HEK293 (cell line): ENCODE measurements at regions not wholly inside any gene's neighbourhood (a gene's known extent, or its start where the extent isn't known, plus 50 kb on each side); places are given as distances from the start of the nearest gene placed in this dataset.

ENCODE experiments used
- CTCF ChIA-PET: fragments of 350-600 bp; formaldehyde crosslinking; extraction: SDS; loops from one replicate; lab custom pipeline; 2021; ENCODE audit warnings: antibody characterized with exemption; lab: Yijun Ruan, JAX
- POLR2A ChIA-PET: fragments of 300-600 bp; formaldehyde crosslinking; extraction: SDS; loops from one replicate; lab custom pipeline; 2020; ENCODE audit warnings: antibody characterized with exemption, inconsistent platforms; lab: Yijun Ruan, JAX
- H3K27ac ChIP-seq: fragments of 200-500 bp; sonication (Bioruptor generic); 2 replicates; pipeline ENCODE4 v1.5.1; 2014; ENCODE audit warnings: low read depth, low read length, control low read depth, inconsistent platforms; ENCODE audit errors: extremely low read depth
- H3K36me3 ChIP-seq, 2 experiments: fragments of 200-500 bp in 1 of 2; sonication (Bioruptor generic) in 1 of 2; 1 replicate in 1 of 2; 2 replicates in 1 of 2; pipeline ENCODE4 v1.5.1; 2014 to 2017; ENCODE audit warnings: inconsistent platforms in 2 of 2, low read length in 2 of 2; ENCODE audit not compliant: control insufficient read depth in 2 of 2, insufficient read depth in 1 of 2
- H3K4me1 ChIP-seq: fragments of 200-500 bp; sonication (Bioruptor generic); 2 replicates; pipeline ENCODE4 v1.5.1; 2014; ENCODE audit warnings: mild to moderate bottlenecking, low read length, inconsistent platforms; ENCODE audit not compliant: control insufficient read depth, insufficient read depth
- H3K4me3 ChIP-seq: 2 replicates; pipeline ENCODE4 v1.5.1; 2011; ENCODE audit warnings: low read depth, mild to moderate bottlenecking, control low read depth, low read length, moderate library complexity
- H3K9me3 ChIP-seq: fragments of 200-500 bp; sonication (Bioruptor generic); 2 replicates; pipeline ENCODE4 v1.5.1; 2014; ENCODE audit warnings: low read depth, low read length, inconsistent platforms; ENCODE audit not compliant: control insufficient read depth, insufficient read depth
- HOXC10 ChIP-seq: sonication (generic); formaldehyde crosslinking; IDR thresholded peaks from 2 replicates; pipeline ENCODE4 v1.8.1; 2023; ENCODE audit warnings: mild to moderate bottlenecking, missing genetic modification reagents
- PRDM2 ChIP-seq: fragments of 450-650 bp; formaldehyde crosslinking; IDR thresholded peaks from 2 replicates; pipeline ENCODE4 v1.5.1; 2016; ENCODE audit warnings: missing biosample characterization, missing genetic modification characterization, borderline replicate concordance
- SALL2 ChIP-seq: fragments of 450-650 bp; formaldehyde crosslinking; IDR thresholded peaks from 2 replicates; pipeline ENCODE4 v1.5.0; 2017; ENCODE audit warnings: missing biosample characterization, mild to moderate bottlenecking, missing genetic modification characterization, borderline replicate concordance
- ZFHX2 ChIP-seq: fragments of 450-650 bp; formaldehyde crosslinking; conservative IDR thresholded peaks from 2 replicates; pipeline ENCODE4 v1.5.1; 2016; ENCODE audit warnings: missing biosample characterization, missing genetic modification characterization
- ZNF223 ChIP-seq: fragments of 450-650 bp; formaldehyde crosslinking; IDR thresholded peaks from 2 replicates; pipeline ENCODE4 v1.5.1; 2016; ENCODE audit warnings: missing biosample characterization, missing genetic modification characterization
- ZNF274 ChIP-seq, 2 experiments: fragments of 200-500 bp in 1 of 2; fragments of 450-650 bp in 1 of 2; sonication (Bioruptor generic) in 1 of 2; formaldehyde crosslinking in 1 of 2; IDR thresholded peaks; 2 replicates each; pipeline versions ENCODE4 v1.5.1 to v1.6.1; 2014 to 2016; ENCODE audit warnings: borderline replicate concordance in 1 of 2, inconsistent platforms in 1 of 2, low read length in 1 of 2, missing biosample characterization in 1 of 2, missing genetic modification characterization in 1 of 2
- ZNF280C ChIP-seq: fragments of 450-650 bp; formaldehyde crosslinking; IDR thresholded peaks from 2 replicates; pipeline ENCODE4 v1.5.1; 2016; ENCODE audit warnings: missing biosample characterization, missing genetic modification characterization
- ZNF549 ChIP-seq: fragments of 450-650 bp; IDR thresholded peaks from 2 replicates; pipeline ENCODE4 v1.5.1; 2018; ENCODE audit warnings: missing biosample characterization, missing genetic modification characterization, mild to moderate bottlenecking, inconsistent platforms, moderate library complexity
- ZNF596 ChIP-seq: fragments of 450-650 bp; IDR thresholded peaks from 2 replicates; pipeline ENCODE4 v1.5.0; 2018; ENCODE audit warnings: missing biosample characterization, mild to moderate bottlenecking, missing genetic modification characterization, moderate library complexity
- ZNF701 ChIP-seq: fragments of 450-650 bp; formaldehyde crosslinking; IDR thresholded peaks from 2 replicates; pipeline ENCODE4 v1.5.1; 2016; ENCODE audit warnings: missing biosample characterization, missing genetic modification characterization
- TF ChIP-seq, protein P1 (sequence below): fragments of 450-650 bp; formaldehyde crosslinking; IDR thresholded peaks from 2 replicates; pipeline ENCODE4 v1.5.1; 2016; ENCODE audit warnings: missing biosample characterization, missing genetic modification characterization
- TF ChIP-seq, protein P2 (sequence below): fragments of 450-650 bp; formaldehyde crosslinking; IDR thresholded peaks from 2 replicates; pipeline ENCODE4 v1.5.1; 2016; ENCODE audit warnings: missing biosample characterization, missing genetic modification characterization

- TF ChIP-seq ZNF280C (tag by site-specific recombination) (no peak), PRDM2 (tag by site-specific recombination) (no peak)
- TF ChIP-seq, all 188 proteins: peak for 0
These were observed 236.6 kb downstream of the SS18 start (continued) for GRCh38 chr18:25853691-25854433.

GRCh38 chr18:25843791-25844190 is 246.6 kb downstream of the SS18 start:
- TF ChIP-seq ZNF596 (tag by site-specific recombination) (no peak), ZNF701 (tag by site-specific recombination) (no peak), ZFHX2 (no peak), ZNF274 (IDR thresholded peaks at IDR 0.05; ENCODE audit: low read length) (no peak), ZNF274 (tag by site-specific recombination; IDR thresholded peaks at IDR 0.05; ENCODE audit: borderline replicate concordance) (no peak), ZNF549 (tag by site-specific recombination) (no peak), SALL2 (tag by site-specific recombination) (no peak), HOXC10 (CRISPR knock-in tag) (no peak), ZNF223 (tag by site-specific recombination) (no peak)
- TF ChIP-seq, protein P1, sequence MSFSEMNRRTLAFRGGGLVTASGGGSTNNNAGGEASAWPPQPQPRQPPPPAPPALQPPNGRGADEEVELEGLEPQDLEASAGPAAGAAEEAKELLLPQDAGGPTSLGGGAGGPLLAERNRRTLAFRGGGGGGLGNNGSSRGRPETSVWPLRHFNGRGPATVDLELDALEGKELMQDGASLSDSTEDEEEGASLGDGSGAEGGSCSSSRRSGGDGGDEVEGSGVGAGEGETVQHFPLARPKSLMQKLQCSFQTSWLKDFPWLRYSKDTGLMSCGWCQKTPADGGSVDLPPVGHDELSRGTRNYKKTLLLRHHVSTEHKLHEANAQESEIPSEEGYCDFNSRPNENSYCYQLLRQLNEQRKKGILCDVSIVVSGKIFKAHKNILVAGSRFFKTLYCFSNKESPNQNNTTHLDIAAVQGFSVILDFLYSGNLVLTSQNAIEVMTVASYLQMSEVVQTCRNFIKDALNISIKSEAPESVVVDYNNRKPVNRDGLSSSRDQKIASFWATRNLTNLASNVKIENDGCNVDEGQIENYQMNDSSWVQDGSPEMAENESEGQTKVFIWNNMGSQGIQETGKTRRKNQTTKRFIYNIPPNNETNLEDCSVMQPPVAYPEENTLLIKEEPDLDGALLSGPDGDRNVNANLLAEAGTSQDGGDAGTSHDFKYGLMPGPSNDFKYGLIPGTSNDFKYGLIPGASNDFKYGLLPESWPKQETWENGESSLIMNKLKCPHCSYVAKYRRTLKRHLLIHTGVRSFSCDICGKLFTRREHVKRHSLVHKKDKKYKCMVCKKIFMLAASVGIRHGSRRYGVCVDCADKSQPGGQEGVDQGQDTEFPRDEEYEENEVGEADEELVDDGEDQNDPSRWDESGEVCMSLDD (tag by site-specific recombination), result no peak
- TF ChIP-seq, protein P2, sequence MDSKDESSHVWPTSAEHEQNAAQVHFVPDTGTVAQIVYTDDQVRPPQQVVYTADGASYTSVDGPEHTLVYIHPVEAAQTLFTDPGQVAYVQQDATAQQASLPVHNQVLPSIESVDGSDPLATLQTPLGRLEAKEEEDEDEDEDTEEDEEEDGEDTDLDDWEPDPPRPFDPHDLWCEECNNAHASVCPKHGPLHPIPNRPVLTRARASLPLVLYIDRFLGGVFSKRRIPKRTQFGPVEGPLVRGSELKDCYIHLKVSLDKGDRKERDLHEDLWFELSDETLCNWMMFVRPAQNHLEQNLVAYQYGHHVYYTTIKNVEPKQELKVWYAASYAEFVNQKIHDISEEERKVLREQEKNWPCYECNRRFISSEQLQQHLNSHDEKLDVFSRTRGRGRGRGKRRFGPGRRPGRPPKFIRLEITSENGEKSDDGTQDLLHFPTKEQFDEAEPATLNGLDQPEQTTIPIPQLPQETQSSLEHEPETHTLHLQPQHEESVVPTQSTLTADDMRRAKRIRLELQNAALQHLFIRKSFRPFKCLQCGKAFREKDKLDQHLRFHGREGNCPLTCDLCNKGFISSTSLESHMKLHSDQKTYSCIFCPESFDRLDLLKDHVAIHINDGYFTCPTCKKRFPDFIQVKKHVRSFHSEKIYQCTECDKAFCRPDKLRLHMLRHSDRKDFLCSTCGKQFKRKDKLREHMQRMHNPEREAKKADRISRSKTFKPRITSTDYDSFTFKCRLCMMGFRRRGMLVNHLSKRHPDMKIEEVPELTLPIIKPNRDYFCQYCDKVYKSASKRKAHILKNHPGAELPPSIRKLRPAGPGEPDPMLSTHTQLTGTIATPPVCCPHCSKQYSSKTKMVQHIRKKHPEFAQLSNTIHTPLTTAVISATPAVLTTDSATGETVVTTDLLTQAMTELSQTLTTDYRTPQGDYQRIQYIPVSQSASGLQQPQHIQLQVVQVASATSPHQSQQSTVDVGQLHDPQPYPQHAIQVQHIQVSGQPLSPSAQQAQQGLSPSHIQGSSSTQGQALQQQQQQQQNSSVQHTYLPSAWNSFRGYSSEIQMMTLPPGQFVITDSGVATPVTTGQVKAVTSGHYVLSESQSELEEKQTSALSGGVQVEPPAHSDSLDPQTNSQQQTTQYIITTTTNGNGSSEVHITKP (tag by site-specific recombination), result no peak
- TF ChIP-seq, all 188 proteins: peak for 0
- no peak overlapping the region for H3K4me3 ChIP-seq
- no peak overlapping the region for H3K27ac ChIP-seq
- H3K36me3 ChIP-seq, result no peaks in the 10 kb centered on the region
- ChIA-PET POLR2A (no interaction called here), CTCF (interaction anchor here (0.7 to 2.5 kb wide), 2 partner anchors 11 to 30 kb away, joined by 5 to 10 read pairs; no protein-coding TSS in a partner anchor)
- no peaks in the 10 kb centered on the region for H3K4me1 ChIP-seq
- no peaks in the 10 kb centered on the region for H3K9me3 ChIP-seq
